PC-9 (cell line): ENCODE measurements at regions not wholly inside any gene's neighbourhood (a gene's known extent, or its start where the extent isn't known, plus 50 kb on each side); places are given as distances from the start of the nearest gene placed in this dataset.

Experiments used
- BruUV-seq: library from RNA; stranded (reverse); fragments of 400-500 nt; replicated peaks from 2 replicates; lab custom pipeline; 2021; lab: Mats Ljungman, UMichigan
- CTCF ChIA-PET: fragments of 300-600 bp; sonication (Branson Sonifier 250); formaldehyde crosslinking; loops from one replicate; lab custom pipeline; 2022; ENCODE audit warnings: antibody characterized with exemption; lab: Charles Lee
- POLR2A ChIA-PET: fragments of 300-600 bp; sonication (Branson Sonifier 250); formaldehyde crosslinking; loops from one replicate; lab custom pipeline; 2022; ENCODE audit warnings: antibody characterized with exemption; ENCODE audit not compliant: unreplicated experiment; lab: Charles Lee
- DNase-seq, 2 experiments: peaks; one replicate each; pipeline versions ENCODE4 v3.0.0 to v3.0.0-alpha.2; 2015 to 2022; ENCODE audit warnings: mixed read lengths in 1 of 2
- H2AFZ ChIP-seq: fragments of 200-600 bp; sonication (generic); 2 replicates; pipeline ENCODE4 v1.8.1; 2017; ENCODE audit warnings: antibody characterized with exemption
- H3F3A ChIP-seq: fragments of 200-600 bp; sonication (generic); 2 replicates; pipeline ENCODE4 v1.8.1; 2017; ENCODE audit warnings: antibody characterized with exemption, mild to moderate bottlenecking, low read depth; ENCODE audit not compliant: insufficient read depth
- H3K27ac ChIP-seq: fragments of 200-600 bp; sonication (generic); 2 replicates; pipeline ENCODE4 v1.6.1; 2016; ENCODE audit warnings: mixed run types
- H3K27me3 ChIP-seq: fragments of 200-600 bp; sonication (generic); 2 replicates; pipeline ENCODE4 v1.6.1; 2016; ENCODE audit warnings: low read depth, mixed run types; ENCODE audit not compliant: insufficient read depth
- H3K36me3 ChIP-seq: fragments of 200-600 bp; sonication (generic); 2 replicates; pipeline ENCODE4 v1.6.1; 2016; ENCODE audit warnings: low read depth, mixed run types
- H3K4me1 ChIP-seq: fragments of 200-600 bp; sonication (generic); replicated peaks from 2 replicates; pipeline ENCODE4 v1.6.1; 2016; ENCODE audit warnings: mixed run types; ENCODE audit not compliant: insufficient read depth
- H3K4me2 ChIP-seq: fragments of 200-600 bp; sonication (generic); 2 replicates; pipeline ENCODE4 v1.6.1; 2017; ENCODE audit warnings: mixed run types
- H3K4me3 ChIP-seq: fragments of 200-600 bp; sonication (generic); 2 replicates; pipeline ENCODE4 v1.6.1; 2016; ENCODE audit warnings: mixed run types
- H3K79me2 ChIP-seq: fragments of 200-600 bp; sonication (generic); 2 replicates; pipeline ENCODE4 v1.6.1; 2017; ENCODE audit warnings: low read depth, mixed run types
- H3K9me2 ChIP-seq: fragments of 200-600 bp; sonication (generic); 2 replicates; pipeline ENCODE4 v1.8.1; 2017; ENCODE audit warnings: mild to moderate bottlenecking; ENCODE audit not compliant: insufficient read depth
- H3K9me3 ChIP-seq: fragments of 200-600 bp; sonication (generic); 2 replicates; pipeline ENCODE4 v1.8.1; 2016; ENCODE audit warnings: low read depth; ENCODE audit not compliant: insufficient read depth
- H4K20me1 ChIP-seq: fragments of 200-600 bp; sonication (generic); 2 replicates; pipeline ENCODE4 v1.8.1; 2017; ENCODE audit not compliant: insufficient read depth
- CTCF ChIP-seq: fragments of 200-600 bp; sonication (generic); conservative IDR thresholded peaks from 2 replicates; pipeline ENCODE4 v1.6.1; 2017; ENCODE audit warnings: mixed run types, antibody characterized with exemption, mild to moderate bottlenecking, moderate library complexity
- EZH2 ChIP-seq: fragments of 200-600 bp; sonication (generic); IDR thresholded peaks from 2 replicates; pipeline ENCODE4 v1.8.0; 2017; ENCODE audit warnings: antibody characterized with exemption, low read depth
- intact Hi-C: fragments of 100-400 bp; cut with micrococcal nuclease; formaldehyde crosslinking; loops from one replicate; pipeline ENCODE4 v1.10.0; 2022; ENCODE audit not compliant: unreplicated experiment

DNA sequence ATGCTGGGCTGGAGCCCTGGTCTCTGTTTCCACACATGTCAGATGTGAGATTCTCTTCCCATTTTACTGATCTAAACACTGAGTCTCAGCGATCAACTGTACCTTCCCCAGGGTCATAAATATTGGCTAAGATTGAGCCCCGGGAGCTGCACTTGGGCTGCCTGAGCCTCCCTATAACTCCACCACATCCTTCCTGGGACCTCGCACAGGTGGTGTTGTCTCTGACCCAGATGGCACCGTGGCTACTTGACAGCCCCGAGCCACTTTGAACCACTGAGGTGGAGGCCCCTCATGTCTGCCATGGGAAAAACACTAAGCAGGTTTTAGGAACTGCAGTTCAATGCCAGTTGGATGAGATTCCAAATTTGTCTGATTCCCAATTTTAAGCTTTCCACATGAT lies 586.5 kb downstream of the IRX1 start:
- BruUV-seq = no TSS peak
- Histone ChIP-seq H4K20me1 (no peaks in the 10 kb centered on the region), H3K9me3 (no peaks in the 10 kb centered on the region; the same call in 1 of the 2 replicates), H3F3A (no peaks in the 10 kb centered on the region), H3K4me2 (no peak overlapping the region), H3K4me1 (no peaks in the 10 kb centered on the region), H2AFZ (no peak overlapping the region), H3K79me2 (no peaks in the 10 kb centered on the region), H3K4me3 (no peak overlapping the region), H3K27me3 (no peaks in the 10 kb centered on the region), H3K27ac (no peak overlapping the region), H3K36me3 (no peaks in the 10 kb centered on the region), H3K9me2 (no peaks in the 10 kb centered on the region)
- TF ChIP-seq CTCF = no peak
- no peak for TF ChIP-seq EZH2
- no peak for DNase-seq
- ChIA-PET POLR2A (no interaction called here), CTCF (no interaction called here)
- intact Hi-C loops = no loop called here

GRCh38 chr5:4185127-4185526 lies 589.5 kb downstream of the IRX1 start:
- Histone ChIP-seq H3K36me3 (no peaks in the 10 kb centered on the region), H3K27ac (no peak overlapping the region), H3K4me3 (no peak overlapping the region), H2AFZ (no peak overlapping the region), H4K20me1 (no peaks in the 10 kb centered on the region), H3K27me3 (no peaks in the 10 kb centered on the region), H3K4me2 (no peak overlapping the region), H3K9me2 (no peaks in the 10 kb centered on the region), H3K9me3 (no peaks in the 10 kb centered on the region; the same call in 1 of the 2 replicates), H3K79me2 (no peaks in the 10 kb centered on the region), H3F3A (peaks cover 5% of the 10 kb centered on the region; the same call in 1 of the 2 replicates), H3K4me1 (no peaks in the 10 kb centered on the region)
- no peak for DNase-seq
- ChIA-PET CTCF (no interaction called here), POLR2A (no interaction called here)
- intact Hi-C loops = no loop called here
- no TSS peak for BruUV-seq
- TF ChIP-seq EZH2 = no peak
- TF ChIP-seq CTCF = no peak

GRCh38 chr5:4188704-4189103 lies 593.1 kb downstream of the IRX1 start:
- Histone ChIP-seq H2AFZ (no peak overlapping the region), H3K27me3 (peaks cover 11% of the 10 kb centered on the region), H3K79me2 (no peaks in the 10 kb centered on the region), H3K4me3 (no peak overlapping the region), H3K36me3 (no peaks in the 10 kb centered on the region), H3K9me2 (no peaks in the 10 kb centered on the region), H3K9me3 (peaks cover under 1% of the 10 kb centered on the region; the same call in 1 of the 2 replicates), H3K27ac (no peak overlapping the region), H3K4me1 (no peaks in the 10 kb centered on the region), H3F3A (peaks cover 9% of the 10 kb centered on the region), H4K20me1 (peaks cover under 1% of the 10 kb centered on the region; the same call in 1 of the 2 replicates), H3K4me2 (no peak overlapping the region)
- BruUV-seq = no TSS peak
- TF ChIP-seq EZH2 (no peak), CTCF (no peak)
- ChIA-PET CTCF (no interaction called here), POLR2A (no interaction called here)
- intact Hi-C loops = no loop called here
- no peak for DNase-seq
